ENCODE measurements at regions not wholly inside any gene's neighbourhood (a gene's known extent, or its start where the extent isn't known, plus 50 kb on each side); places are given as distances from the start of the nearest gene placed in this dataset.

DNA sequence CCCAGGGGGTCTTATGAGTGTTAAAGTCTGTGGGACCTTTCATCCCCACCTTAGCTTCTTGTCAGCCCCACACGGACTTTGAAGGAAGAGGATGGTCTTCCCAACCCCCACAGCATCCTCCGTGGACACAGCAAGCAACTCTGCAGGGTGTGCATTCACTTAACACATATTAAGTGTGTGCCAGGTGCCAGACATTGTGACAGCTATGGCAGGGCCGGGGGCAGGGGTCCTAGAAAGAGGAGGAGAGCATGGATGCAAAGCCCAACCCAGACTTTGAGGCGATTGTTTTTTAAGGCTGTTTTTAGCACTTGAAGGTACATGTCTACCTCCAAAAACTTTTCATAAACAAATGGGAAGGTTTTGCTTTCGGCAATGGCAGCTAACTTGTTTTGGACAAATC lies 121.6 kb upstream of the KCNG1 start:
- no peak for DNase-seq (ENCODE audit: low spot score)
- H3K4me3 Mint-ChIP-seq, result no peak overlapping the region
- H3K4me1 Mint-ChIP-seq (ENCODE audit: low read depth), result no peaks in the 10 kb centered on the region
- intact Hi-C loops (cut with micrococcal nuclease), result no loop called here
- peaks cover 4% of the 10 kb centered on the region for H3K9me3 Mint-ChIP-seq
- peaks cover 15% of the 10 kb centered on the region for H3K27me3 Mint-ChIP-seq (ENCODE audit: insufficient read depth)
- no peak overlapping the region for H3K27ac Mint-ChIP-seq
- H3K36me3 Mint-ChIP-seq (ENCODE audit: low read depth), result no peaks in the 10 kb centered on the region

- intact Hi-C loops (cut with micrococcal nuclease), result no loop called here
- peaks cover 18% of the 10 kb centered on the region for H3K27me3 Mint-ChIP-seq (ENCODE audit: insufficient read depth)
- H3K4me3 Mint-ChIP-seq, result no peak overlapping the region
- no peaks in the 10 kb centered on the region for H3K4me1 Mint-ChIP-seq (ENCODE audit: low read depth)
- DNase-seq (ENCODE audit: low spot score), result no peak
- H3K9me3 Mint-ChIP-seq, result peaks cover 4% of the 10 kb centered on the region
- H3K27ac Mint-ChIP-seq, result no peak overlapping the region
- H3K36me3 Mint-ChIP-seq (ENCODE audit: low read depth), result no peaks in the 10 kb centered on the region
Measured at GRCh38 chr20:51143652-51144051, 120.7 kb upstream of the KCNG1 start.

- H3K9me3 Mint-ChIP-seq, result peaks cover 4% of the 10 kb centered on the region
- H3K4me3 Mint-ChIP-seq, result no peak overlapping the region
- no peaks in the 10 kb centered on the region for H3K4me1 Mint-ChIP-seq (ENCODE audit: low read depth)
- no peak for DNase-seq (ENCODE audit: low spot score)
- no peaks in the 10 kb centered on the region for H3K36me3 Mint-ChIP-seq (ENCODE audit: low read depth)
- peaks cover 15% of the 10 kb centered on the region for H3K27me3 Mint-ChIP-seq (ENCODE audit: insufficient read depth)
- H3K27ac Mint-ChIP-seq, result no peak overlapping the region
- intact Hi-C loops (cut with micrococcal nuclease), result no loop called here
Measured at GRCh38 chr20:51142448-51142847, 119.5 kb upstream of the KCNG1 start.

GRCh38 chr20:51140671-51141070 lies 117.8 kb upstream of the KCNG1 start:
- no peak for DNase-seq (ENCODE audit: low spot score)
- H3K36me3 Mint-ChIP-seq (ENCODE audit: low read depth), result no peaks in the 10 kb centered on the region
- intact Hi-C loops (cut with micrococcal nuclease), result no loop called here
- H3K4me3 Mint-ChIP-seq, result no peak overlapping the region
- H3K27me3 Mint-ChIP-seq (ENCODE audit: insufficient read depth), result peaks cover 15% of the 10 kb centered on the region
- H3K4me1 Mint-ChIP-seq (ENCODE audit: low read depth), result no peaks in the 10 kb centered on the region
- H3K27ac Mint-ChIP-seq, result no peak overlapping the region
- H3K9me3 Mint-ChIP-seq, result no peaks in the 10 kb centered on the region

DNA sequence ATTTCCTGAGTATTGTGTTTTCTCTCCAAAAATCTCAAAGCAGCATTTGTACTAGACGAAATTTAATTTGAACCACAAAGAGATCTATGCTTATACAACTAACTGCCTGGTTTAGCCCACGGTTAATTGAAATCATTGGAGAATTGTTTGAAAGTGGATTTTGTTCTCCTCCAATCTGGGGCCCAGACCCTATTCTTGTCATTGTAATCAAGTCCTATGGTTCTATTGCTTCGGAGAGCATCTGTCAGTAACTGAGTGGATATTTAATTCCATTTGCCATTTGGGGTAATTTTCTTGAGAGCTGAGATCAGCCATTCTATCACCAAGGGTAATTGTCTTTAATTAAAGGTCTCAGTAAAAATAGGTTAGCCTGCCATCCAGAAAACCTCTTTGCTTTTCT lies 117.0 kb upstream of the KCNG1 start:
- no peak overlapping the region for H3K4me3 Mint-ChIP-seq
- H3K9me3 Mint-ChIP-seq, result no peaks in the 10 kb centered on the region
- H3K27ac Mint-ChIP-seq, result no peak overlapping the region
- no peaks in the 10 kb centered on the region for H3K36me3 Mint-ChIP-seq (ENCODE audit: low read depth)
- H3K27me3 Mint-ChIP-seq (ENCODE audit: insufficient read depth), result peaks cover 17% of the 10 kb centered on the region
- intact Hi-C loops (cut with micrococcal nuclease), result no loop called here
- no peak for DNase-seq (ENCODE audit: low spot score)
- no peaks in the 10 kb centered on the region for H3K4me1 Mint-ChIP-seq (ENCODE audit: low read depth)

DNA sequence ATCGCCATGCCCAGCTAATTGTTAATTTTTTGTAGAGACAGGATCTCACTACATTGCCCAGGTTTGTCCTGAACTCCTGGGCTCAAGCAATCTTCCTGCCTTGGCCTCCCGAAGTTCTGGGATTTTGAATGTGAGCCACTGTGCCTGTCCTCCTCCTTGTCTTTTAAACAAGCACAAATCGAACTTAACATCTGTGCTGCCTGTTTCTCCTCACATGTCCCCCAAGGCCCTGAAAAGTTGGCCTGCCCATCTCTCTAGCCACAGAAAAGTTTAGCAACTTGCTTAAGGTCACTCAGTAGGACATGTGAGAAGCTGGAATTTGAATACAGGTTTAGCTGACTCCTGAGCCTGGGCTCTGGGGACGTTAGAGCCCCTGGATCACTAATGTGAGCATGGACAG lies 115.7 kb upstream of the KCNG1 start:
- Mint-ChIP-seq H3K36me3 (ENCODE audit: low read depth) (no peaks in the 10 kb centered on the region), H3K9me3 (no peaks in the 10 kb centered on the region), H3K27ac (no peak overlapping the region), H3K4me1 (ENCODE audit: low read depth) (no peaks in the 10 kb centered on the region), H3K27me3 (ENCODE audit: insufficient read depth) (peaks cover 10% of the 10 kb centered on the region), H3K4me3 (no peak overlapping the region)
- no peak for DNase-seq (ENCODE audit: low spot score)
- intact Hi-C loops (cut with micrococcal nuclease), result no loop called here

DNA sequence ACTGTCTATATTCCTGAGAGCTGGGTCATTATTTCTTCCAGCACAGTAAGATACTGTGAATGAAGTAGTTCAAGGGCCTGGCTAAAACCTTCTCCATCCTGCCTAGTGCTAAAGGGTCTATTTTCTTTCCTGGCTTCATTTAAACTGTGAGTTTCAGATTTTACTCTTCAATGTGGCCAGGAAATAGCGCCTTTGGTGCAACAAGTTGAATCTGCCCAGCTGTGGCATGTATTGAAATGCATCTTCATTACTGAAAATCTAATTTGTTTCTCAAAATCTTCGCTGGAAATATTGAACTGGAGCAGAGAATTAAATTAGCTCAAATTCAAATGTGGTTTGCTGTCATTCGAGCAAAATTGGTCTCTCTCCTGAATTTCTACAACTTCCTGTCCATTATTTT lies 114.6 kb upstream of the KCNG1 start:
- Mint-ChIP-seq H3K4me3 (no peak overlapping the region), H3K36me3 (ENCODE audit: low read depth) (no peaks in the 10 kb centered on the region), H3K27me3 (ENCODE audit: insufficient read depth) (peaks cover 10% of the 10 kb centered on the region), H3K27ac (no peak overlapping the region), H3K4me1 (ENCODE audit: low read depth) (no peaks in the 10 kb centered on the region), H3K9me3 (no peaks in the 10 kb centered on the region)
- intact Hi-C loops (cut with micrococcal nuclease), result no loop called here
- no peak for DNase-seq (ENCODE audit: low spot score)

DNA sequence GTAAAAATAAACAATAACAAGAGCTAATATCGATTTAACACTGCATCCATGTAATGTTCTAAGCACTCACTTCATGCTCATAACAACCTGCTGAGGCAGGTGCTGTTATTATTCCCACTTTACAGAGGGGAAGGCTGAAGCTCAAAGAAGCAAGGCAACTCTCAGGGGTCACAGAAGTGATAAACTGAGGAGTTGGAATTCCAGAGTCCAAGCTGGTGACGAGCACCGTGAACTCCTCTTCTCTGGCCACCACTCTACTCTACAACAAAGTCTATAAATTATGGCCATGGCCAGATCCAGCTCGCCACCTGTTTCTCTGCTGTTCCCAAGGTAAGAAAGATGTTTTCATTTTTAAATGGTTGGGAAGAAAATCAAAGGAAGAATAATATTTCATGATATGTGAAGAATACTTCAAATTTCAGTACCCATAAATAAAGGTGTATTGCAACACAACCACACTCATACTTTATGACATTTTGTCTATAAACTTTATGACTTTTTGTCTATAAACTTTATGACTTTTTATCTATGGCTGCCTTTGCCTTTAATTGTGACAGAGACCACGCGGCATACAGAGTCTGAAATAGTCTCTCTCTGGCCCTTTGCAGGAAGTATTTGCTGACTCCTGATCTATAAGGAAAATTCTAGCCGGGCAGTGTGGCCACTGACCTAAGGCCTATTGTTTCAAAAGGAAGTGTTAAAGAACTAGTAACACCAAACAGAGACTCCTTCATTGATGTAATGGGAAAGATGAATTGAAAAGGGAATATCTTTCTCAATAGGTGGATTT lies 113.2 kb upstream of the KCNG1 start:
- Mint-ChIP-seq H3K36me3 (ENCODE audit: low read depth) (no peaks in the 10 kb centered on the region), H3K4me1 (ENCODE audit: low read depth) (no peaks in the 10 kb centered on the region), H3K27ac (no peak overlapping the region), H3K9me3 (no peaks in the 10 kb centered on the region), H3K4me3 (no peak overlapping the region), H3K27me3 (ENCODE audit: insufficient read depth) (peaks cover 15% of the 10 kb centered on the region)
- DNase-seq (ENCODE audit: low spot score), result no peak
- intact Hi-C loops (cut with micrococcal nuclease), result no loop called here

DNA sequence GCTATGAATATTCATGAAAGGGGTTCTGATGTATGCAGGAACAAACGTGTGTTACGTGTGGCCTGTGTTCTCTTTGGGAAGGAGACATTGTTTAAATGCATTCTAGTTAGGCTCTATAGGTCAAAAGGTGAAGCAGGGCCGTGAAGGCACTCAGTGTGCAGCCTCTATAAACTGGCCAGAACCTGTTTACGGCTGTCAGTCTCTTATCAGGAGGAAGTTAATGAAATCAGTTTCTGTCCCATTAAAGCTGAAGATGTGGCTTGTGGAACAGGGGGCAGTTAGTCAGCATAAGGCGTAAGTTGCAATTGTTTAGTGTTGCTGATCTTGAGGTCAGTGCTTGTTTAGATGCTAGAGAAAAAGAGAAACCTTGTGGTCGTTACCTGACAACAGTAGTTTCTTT lies 111.5 kb upstream of the KCNG1 start:
- Mint-ChIP-seq H3K4me1 (ENCODE audit: low read depth) (no peaks in the 10 kb centered on the region), H3K27me3 (ENCODE audit: insufficient read depth) (peaks cover 18% of the 10 kb centered on the region), H3K27ac (no peak overlapping the region), H3K36me3 (ENCODE audit: low read depth) (no peaks in the 10 kb centered on the region), H3K9me3 (no peaks in the 10 kb centered on the region), H3K4me3 (no peak overlapping the region)
- intact Hi-C loops (cut with micrococcal nuclease), result no loop called here
- no peak for DNase-seq (ENCODE audit: low spot score)

DNA sequence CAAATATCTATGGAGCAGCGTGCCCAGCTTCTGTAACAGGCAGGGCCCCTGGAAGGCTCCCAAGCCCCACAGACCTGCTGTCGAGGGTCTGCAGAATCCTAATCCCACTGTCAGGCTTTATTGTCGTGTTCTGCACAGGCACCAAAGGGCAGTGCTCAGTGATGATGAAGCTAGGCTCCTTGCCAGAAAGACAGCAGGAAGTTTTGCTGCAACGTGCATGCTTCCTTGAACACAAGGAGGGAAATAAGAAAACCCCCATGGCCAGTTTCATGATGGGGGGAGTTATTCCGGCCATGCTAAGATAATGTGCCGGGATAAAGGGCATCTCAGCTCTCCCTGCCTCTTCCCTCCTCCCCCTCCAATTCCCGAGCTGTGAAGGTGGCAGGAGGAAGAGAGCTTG lies 109.4 kb upstream of the KCNG1 start:
- Mint-ChIP-seq H3K27me3 (ENCODE audit: insufficient read depth) (peaks cover 15% of the 10 kb centered on the region), H3K4me1 (ENCODE audit: low read depth) (peaks cover 4% of the 10 kb centered on the region), H3K9me3 (no peaks in the 10 kb centered on the region), H3K27ac (no peak overlapping the region), H3K4me3 (no peak overlapping the region), H3K36me3 (ENCODE audit: low read depth) (no peaks in the 10 kb centered on the region)
- intact Hi-C loops (cut with micrococcal nuclease), result no loop called here
- DNase-seq (ENCODE audit: low spot score), result no peak

GRCh38 chr20:51131811-51132210 lies 108.9 kb upstream of the KCNG1 start:
- no peak for DNase-seq (ENCODE audit: low spot score)
- Mint-ChIP-seq H3K4me1 (ENCODE audit: low read depth) (peaks cover 4% of the 10 kb centered on the region), H3K36me3 (ENCODE audit: low read depth) (no peaks in the 10 kb centered on the region), H3K9me3 (no peaks in the 10 kb centered on the region), H3K27me3 (ENCODE audit: insufficient read depth) (peaks cover 15% of the 10 kb centered on the region), H3K27ac (no peak overlapping the region), H3K4me3 (no peak overlapping the region)
- intact Hi-C loops (cut with micrococcal nuclease), result no loop called here

DNA sequence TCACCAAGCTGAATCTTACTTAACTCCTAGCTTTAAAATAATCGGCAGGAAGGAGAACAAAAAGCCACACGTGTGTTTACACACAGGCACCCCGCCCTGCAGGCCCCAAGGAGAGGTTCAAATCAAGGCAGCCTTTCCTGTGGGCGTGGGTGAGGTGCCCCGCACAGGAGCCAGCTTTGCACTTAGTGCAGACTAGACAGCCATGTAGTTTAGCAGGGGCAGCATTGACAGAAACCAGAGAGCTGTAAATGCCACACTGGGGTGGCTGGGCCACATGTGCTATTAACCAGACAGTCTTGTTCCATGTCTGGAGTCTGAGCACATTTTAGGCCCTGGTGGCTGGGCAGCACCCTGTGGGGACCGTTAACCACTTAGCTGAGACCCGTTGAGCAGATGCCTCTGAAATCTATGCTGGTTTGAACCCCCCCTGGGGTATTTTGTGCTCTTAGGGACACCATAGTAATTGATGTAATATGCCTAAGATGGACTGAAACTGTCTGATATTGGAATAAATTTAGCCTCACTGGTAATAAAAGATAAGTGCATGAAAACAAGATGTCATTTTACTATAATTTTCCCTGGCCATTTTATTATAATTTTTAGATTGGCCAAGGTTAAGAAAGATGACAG lies 106.4 kb upstream of the KCNG1 start:
- no peak for DNase-seq (ENCODE audit: low spot score)
- Mint-ChIP-seq H3K27ac (no peak overlapping the region), H3K9me3 (no peaks in the 10 kb centered on the region), H3K27me3 (ENCODE audit: insufficient read depth) (peaks cover 8% of the 10 kb centered on the region), H3K36me3 (ENCODE audit: low read depth) (no peaks in the 10 kb centered on the region), H3K4me3 (no peak overlapping the region), H3K4me1 (ENCODE audit: low read depth) (peaks cover 4% of the 10 kb centered on the region)
- intact Hi-C loops (cut with micrococcal nuclease), result loop anchor here (2.0 kb wide), 1 partner anchor 64 kb away; no protein-coding TSS in a partner anchor

DNA sequence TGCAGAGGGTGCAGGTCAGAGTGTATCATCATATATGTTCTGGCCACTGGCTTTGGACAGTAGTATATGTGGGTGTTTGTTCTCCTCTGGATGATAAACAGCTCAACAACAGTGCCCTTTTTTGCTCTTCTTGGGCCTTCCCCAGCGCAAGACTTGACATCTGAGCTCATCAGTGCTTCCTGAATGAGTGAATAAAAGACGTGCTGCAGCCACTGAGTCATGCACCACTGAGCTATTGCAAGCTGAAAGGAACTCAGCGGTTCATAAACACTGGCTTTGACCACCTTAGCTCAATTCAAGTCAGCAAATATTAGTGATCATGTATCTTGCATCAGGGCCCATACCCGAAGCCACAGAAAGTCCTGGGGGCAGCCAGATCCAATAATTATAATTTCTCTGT lies 105.3 kb upstream of the KCNG1 start:
- Mint-ChIP-seq H3K27me3 (ENCODE audit: insufficient read depth) (peaks cover 9% of the 10 kb centered on the region), H3K9me3 (no peaks in the 10 kb centered on the region), H3K27ac (no peak overlapping the region), H3K36me3 (ENCODE audit: low read depth) (no peaks in the 10 kb centered on the region), H3K4me1 (ENCODE audit: low read depth) (peaks cover 6% of the 10 kb centered on the region), H3K4me3 (no peak overlapping the region)
- intact Hi-C loops (cut with micrococcal nuclease), result loop anchor here (2.0 kb wide), 1 partner anchor 63 kb away; no protein-coding TSS in a partner anchor
- no peak for DNase-seq (ENCODE audit: low spot score)
